ENCODE measurements at regions not wholly inside any gene's neighbourhood (a gene's known extent, or its start where the extent isn't known, plus 50 kb on each side); places are given as distances from the start of the nearest gene placed in this dataset.

- Mint-ChIP-seq H3K36me3 (no peaks in the 10 kb centered on the region), H3K4me1 (no peaks in the 10 kb centered on the region), H3K27ac (no peak overlapping the region), H3K9me3 (peaks cover 0 to 3% (median 0%) of the 10 kb centered on the region in 6 donors), H3K27me3 (ENCODE audit: low read depth in 3 of 3) (peaks cover 0 to 7% (median 7%) of the 10 kb centered on the region in 3 donors), H3K4me3 (no peak overlapping the region)
- no peak for DNase-seq
Observed at GRCh38 chr4:185992585-185992984, 76.4 kb upstream of the TLR3 start.

- no peak overlapping the region for H3K27ac Mint-ChIP-seq
Observed at GRCh38 chr4:185993328-185993973, 75.5 kb upstream of the TLR3 start.

GRCh38 chr4:185994750-185995149, 74.2 kb upstream of the TLR3 start:
- H3K4me1 Mint-ChIP-seq = no peaks in the 10 kb centered on the region
- peaks cover 0 to 10% (median 6%) of the 10 kb centered on the region in 3 donors for H3K27me3 Mint-ChIP-seq (ENCODE audit: low read depth in 3 of 3)
- H3K4me3 Mint-ChIP-seq = no peak overlapping the region
- no peaks in the 10 kb centered on the region for H3K36me3 Mint-ChIP-seq
- DNase-seq = no peak
- H3K27ac Mint-ChIP-seq = no peak overlapping the region
- peaks cover 0 to 3% (median 0%) of the 10 kb centered on the region in 6 donors for H3K9me3 Mint-ChIP-seq

More at GRCh38 chr4:185993328-185993973, 75.5 kb upstream of the TLR3 start:
- no peaks in the 10 kb centered on the region for H3K4me1 Mint-ChIP-seq
- H3K36me3 Mint-ChIP-seq = no peaks in the 10 kb centered on the region
- DNase-seq = no peak
- H3K27me3 Mint-ChIP-seq (ENCODE audit: low read depth in 3 of 3) = peaks cover 0 to 7% (median 4%) of the 10 kb centered on the region in 3 donors
- H3K4me3 Mint-ChIP-seq = no peak overlapping the region
- peaks cover 0 to 3% (median 0%) of the 10 kb centered on the region in 6 donors for H3K9me3 Mint-ChIP-seq

GRCh38 chr4:185995665-185996064, 73.3 kb upstream of the TLR3 start:
- Mint-ChIP-seq H3K9me3 (peaks cover 0 to 3% (median 0%) of the 10 kb centered on the region in 6 donors), H3K4me1 (no peaks in the 10 kb centered on the region), H3K27ac (no peak overlapping the region), H3K36me3 (no peaks in the 10 kb centered on the region), H3K4me3 (no peak overlapping the region), H3K27me3 (ENCODE audit: low read depth in 3 of 3) (peaks cover 0 to 10% (median 6%) of the 10 kb centered on the region in 3 donors)
- DNase-seq = no peak

- peaks cover 0 to 3% (median 0%) of the 10 kb centered on the region in 6 donors for H3K9me3 Mint-ChIP-seq
- H3K4me1 Mint-ChIP-seq = no peaks in the 10 kb centered on the region
- peaks cover 3 to 9% (median 6%) of the 10 kb centered on the region in 3 donors for H3K27me3 Mint-ChIP-seq (ENCODE audit: low read depth in 3 of 3)
- no peak for DNase-seq
- peak overlapping the region in 1 of 6 donors; percentile 63 for H3K27ac Mint-ChIP-seq
- H3K36me3 Mint-ChIP-seq = no peaks in the 10 kb centered on the region
- H3K4me3 Mint-ChIP-seq = no peak overlapping the region
Observed at GRCh38 chr4:185997296-185997695, 71.7 kb upstream of the TLR3 start.

- no peaks in the 10 kb centered on the region for H3K36me3 Mint-ChIP-seq
- H3K27me3 Mint-ChIP-seq (ENCODE audit: low read depth in 3 of 3) = peaks cover 2 to 6% (median 3%) of the 10 kb centered on the region in 3 donors
- no peak for DNase-seq
- no peaks in the 10 kb centered on the region for H3K9me3 Mint-ChIP-seq
- H3K27ac Mint-ChIP-seq = no peak overlapping the region
- no peaks in the 10 kb centered on the region for H3K4me1 Mint-ChIP-seq
- no peak overlapping the region for H3K4me3 Mint-ChIP-seq
Observed at GRCh38 chr4:185998791-185999190, 70.2 kb upstream of the TLR3 start.

GRCh38 chr4:185999207-185999606, 69.7 kb upstream of the TLR3 start:
- H3K27me3 Mint-ChIP-seq (ENCODE audit: low read depth in 3 of 3) = peaks cover 2 to 6% (median 3%) of the 10 kb centered on the region in 3 donors
- DNase-seq = no peak
- no peaks in the 10 kb centered on the region for H3K36me3 Mint-ChIP-seq
- no peaks in the 10 kb centered on the region for H3K4me1 Mint-ChIP-seq
- H3K27ac Mint-ChIP-seq = no peak overlapping the region
- no peaks in the 10 kb centered on the region for H3K9me3 Mint-ChIP-seq
- H3K4me3 Mint-ChIP-seq = no peak overlapping the region

GRCh38 chr4:186002853-186003252, 66.1 kb upstream of the TLR3 start:
- Mint-ChIP-seq H3K27ac (no peak overlapping the region), H3K27me3 (ENCODE audit: low read depth in 3 of 3) (peaks cover 6 to 9% (median 8%) of the 10 kb centered on the region in 3 donors), H3K36me3 (no peaks in the 10 kb centered on the region), H3K4me1 (peaks cover 10 to 12% of the 10 kb centered on the region in 2 donors), H3K4me3 (no peak overlapping the region), H3K9me3 (no peaks in the 10 kb centered on the region)
- DNase-seq = no peak

GRCh38 chr4:186003746-186004145, 65.2 kb upstream of the TLR3 start:
- Mint-ChIP-seq H3K9me3 (no peaks in the 10 kb centered on the region), H3K27ac (no peak overlapping the region), H3K27me3 (ENCODE audit: low read depth in 3 of 3) (peaks cover 6 to 9% (median 6%) of the 10 kb centered on the region in 3 donors), H3K4me1 (peaks cover 16 to 21% of the 10 kb centered on the region in 2 donors), H3K36me3 (no peaks in the 10 kb centered on the region), H3K4me3 (no peak overlapping the region)
- no peak for DNase-seq

- H3K4me1 Mint-ChIP-seq = peaks cover 16 to 26% of the 10 kb centered on the region in 2 donors
- peaks cover 6 to 12% (median 8%) of the 10 kb centered on the region in 3 donors for H3K27me3 Mint-ChIP-seq (ENCODE audit: low read depth in 3 of 3)
- H3K36me3 Mint-ChIP-seq = no peaks in the 10 kb centered on the region
- no peaks in the 10 kb centered on the region for H3K9me3 Mint-ChIP-seq
- peak overlapping the region in 3 of 5 donors; percentile 14 to 62 (median 44) for H3K4me3 Mint-ChIP-seq
- H3K27ac Mint-ChIP-seq = no peak overlapping the region
- DNase-seq = no peak
Observed at GRCh38 chr4:186008057-186008456, 60.9 kb upstream of the TLR3 start.

GRCh38 chr4:186009976-186010375, 59.0 kb upstream of the TLR3 start:
- peaks cover 16 to 26% of the 10 kb centered on the region in 2 donors for H3K4me1 Mint-ChIP-seq
- peaks cover 6 to 13% (median 8%) of the 10 kb centered on the region in 3 donors for H3K27me3 Mint-ChIP-seq (ENCODE audit: low read depth in 3 of 3)
- no peak overlapping the region for H3K4me3 Mint-ChIP-seq
- H3K36me3 Mint-ChIP-seq = no peaks in the 10 kb centered on the region
- no peaks in the 10 kb centered on the region for H3K9me3 Mint-ChIP-seq
- no peak overlapping the region for H3K27ac Mint-ChIP-seq
- no peak for DNase-seq

GRCh38 chr4:186010821-186011220, 58.1 kb upstream of the TLR3 start:
- peaks cover 14 to 26% of the 10 kb centered on the region in 2 donors for H3K4me1 Mint-ChIP-seq
- H3K27me3 Mint-ChIP-seq (ENCODE audit: low read depth in 3 of 3) = peaks cover 5 to 13% (median 8%) of the 10 kb centered on the region in 3 donors
- H3K4me3 Mint-ChIP-seq = no peak overlapping the region
- H3K9me3 Mint-ChIP-seq = no peaks in the 10 kb centered on the region
- H3K27ac Mint-ChIP-seq = no peak overlapping the region
- no peaks in the 10 kb centered on the region for H3K36me3 Mint-ChIP-seq
- no peak for DNase-seq

GRCh38 chr4:186012071-186012470, 56.9 kb upstream of the TLR3 start:
- H3K4me1 Mint-ChIP-seq = peaks cover 14 to 21% of the 10 kb centered on the region in 2 donors
- H3K36me3 Mint-ChIP-seq = no peaks in the 10 kb centered on the region
- DNase-seq = no peak
- H3K4me3 Mint-ChIP-seq = no peak overlapping the region
- H3K27me3 Mint-ChIP-seq (ENCODE audit: low read depth in 3 of 3) = peaks cover 0 to 12% (median 5%) of the 10 kb centered on the region in 3 donors
- H3K27ac Mint-ChIP-seq = no peak overlapping the region
- no peaks in the 10 kb centered on the region for H3K9me3 Mint-ChIP-seq

- Mint-ChIP-seq H3K4me3 (no peak overlapping the region), H3K36me3 (no peaks in the 10 kb centered on the region), H3K4me1 (peaks cover 0 to 6% of the 10 kb centered on the region in 2 donors), H3K27ac (no peak overlapping the region), H3K27me3 (ENCODE audit: low read depth in 3 of 3) (peaks cover 0 to 7% (median 5%) of the 10 kb centered on the region in 3 donors), H3K9me3 (no peaks in the 10 kb centered on the region)
- no peak for DNase-seq
Observed at GRCh38 chr4:186013419-186014186, 55.4 kb upstream of the TLR3 start.

Data from immature natural killer cell (primary cell).